ENCODE measurements at regions not wholly inside any gene's neighbourhood (a gene's known extent, or its start where the extent isn't known, plus 50 kb on each side); places are given as distances from the start of the nearest gene placed in this dataset.

DNA sequence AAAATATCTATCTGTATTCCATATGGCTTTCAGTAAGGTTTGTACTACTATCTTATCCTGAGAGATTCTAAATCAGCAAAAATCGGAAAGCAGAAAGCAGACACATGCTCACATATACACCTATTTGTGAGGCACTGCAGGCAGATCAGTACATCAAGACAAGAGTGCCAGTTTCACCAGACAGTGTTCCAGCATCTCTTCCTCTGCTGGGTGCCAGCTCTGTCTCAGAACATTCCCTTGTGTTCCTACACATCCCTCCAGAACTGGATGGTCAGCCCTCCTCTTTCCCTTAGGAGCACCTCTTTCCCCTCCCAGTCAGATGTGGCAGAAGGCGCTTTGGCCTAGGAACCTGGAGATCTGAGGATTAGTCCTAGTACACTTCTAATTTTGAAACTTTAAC is 121.3 kb upstream of the IL12A start:
- DNase-seq = no peak
- peaks cover 8% of the 10 kb centered on the region for H3K9me3 ChIP-seq (replicated peaks)
- H3K27ac ChIP-seq (replicated peaks) = peak overlapping the region; percentile 60
- H3K4me1 ChIP-seq = peaks cover 78% of the 10 kb centered on the region
- TF ChIP-seq, protein P1, sequence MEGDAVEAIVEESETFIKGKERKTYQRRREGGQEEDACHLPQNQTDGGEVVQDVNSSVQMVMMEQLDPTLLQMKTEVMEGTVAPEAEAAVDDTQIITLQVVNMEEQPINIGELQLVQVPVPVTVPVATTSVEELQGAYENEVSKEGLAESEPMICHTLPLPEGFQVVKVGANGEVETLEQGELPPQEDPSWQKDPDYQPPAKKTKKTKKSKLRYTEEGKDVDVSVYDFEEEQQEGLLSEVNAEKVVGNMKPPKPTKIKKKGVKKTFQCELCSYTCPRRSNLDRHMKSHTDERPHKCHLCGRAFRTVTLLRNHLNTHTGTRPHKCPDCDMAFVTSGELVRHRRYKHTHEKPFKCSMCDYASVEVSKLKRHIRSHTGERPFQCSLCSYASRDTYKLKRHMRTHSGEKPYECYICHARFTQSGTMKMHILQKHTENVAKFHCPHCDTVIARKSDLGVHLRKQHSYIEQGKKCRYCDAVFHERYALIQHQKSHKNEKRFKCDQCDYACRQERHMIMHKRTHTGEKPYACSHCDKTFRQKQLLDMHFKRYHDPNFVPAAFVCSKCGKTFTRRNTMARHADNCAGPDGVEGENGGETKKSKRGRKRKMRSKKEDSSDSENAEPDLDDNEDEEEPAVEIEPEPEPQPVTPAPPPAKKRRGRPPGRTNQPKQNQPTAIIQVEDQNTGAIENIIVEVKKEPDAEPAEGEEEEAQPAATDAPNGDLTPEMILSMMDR (IDR thresholded peaks at IDR 0.05; ENCODE audit: borderline replicate concordance) = no peak
- H3K27me3 ChIP-seq (ENCODE audit: low read depth) = no peaks in the 10 kb centered on the region
- intact Hi-C loops (cut with micrococcal nuclease) = no loop called here
- H3K36me3 ChIP-seq = peaks cover 12% of the 10 kb centered on the region
- no peak overlapping the region for H3K4me3 ChIP-seq

- intact Hi-C loops (cut with micrococcal nuclease) = no loop called here
- DNase-seq = no peak
- Histone ChIP-seq H3K27ac (replicated peaks) (no peak overlapping the region), H3K9me3 (replicated peaks) (peaks cover 8% of the 10 kb centered on the region), H3K27me3 (ENCODE audit: low read depth) (no peaks in the 10 kb centered on the region), H3K4me1 (peaks cover 80% of the 10 kb centered on the region), H3K36me3 (peaks cover 12% of the 10 kb centered on the region), H3K4me3 (no peak overlapping the region)
- TF ChIP-seq, protein P1 (IDR thresholded peaks at IDR 0.05; ENCODE audit: borderline replicate concordance) = no peak
These were observed 117.9 kb upstream of the IL12A start for GRCh38 chr3:159870723-159871122.

DNA sequence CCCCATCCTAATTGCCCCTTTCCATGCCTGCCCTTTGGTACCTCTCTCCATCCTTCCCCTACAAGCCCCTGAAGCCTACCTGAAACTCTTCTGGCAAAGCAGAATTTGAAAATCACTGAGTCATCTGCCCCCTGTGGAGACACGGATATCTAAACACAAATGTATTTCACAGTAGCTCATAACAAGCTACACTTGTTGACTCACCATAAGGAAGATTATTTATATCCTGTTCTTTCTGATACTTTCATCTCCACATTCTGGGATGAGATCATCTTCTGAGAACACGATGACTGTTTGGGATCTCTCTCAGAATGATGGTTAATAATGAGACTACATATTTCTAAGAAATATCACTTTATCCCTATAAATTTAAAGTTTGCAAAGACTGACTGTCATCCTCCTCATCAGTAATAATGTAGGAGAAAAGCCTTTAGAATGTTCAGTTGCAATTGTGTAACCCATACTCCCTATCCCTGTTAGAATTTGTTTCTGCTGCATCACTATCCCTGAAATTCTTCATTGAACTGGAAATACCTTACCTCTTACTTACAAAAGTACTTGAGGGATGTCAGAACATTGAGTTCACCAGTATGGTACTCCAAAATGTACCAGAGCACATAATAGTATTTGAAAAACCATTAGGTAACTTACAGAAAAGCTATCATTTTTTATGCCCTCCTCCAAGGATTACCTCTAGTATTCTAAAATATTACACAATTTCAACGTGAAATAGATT is 116.1 kb upstream of the IL12A start:
- Histone ChIP-seq H3K4me1 (peaks cover 67% of the 10 kb centered on the region), H3K4me3 (no peak overlapping the region)

GRCh38 chr3:159875116-159875515 is 113.5 kb upstream of the IL12A start:
- Histone ChIP-seq H3K27me3 (ENCODE audit: low read depth) (no peaks in the 10 kb centered on the region), H3K4me3 (no peak overlapping the region), H3K4me1 (peaks cover 69% of the 10 kb centered on the region), H3K27ac (replicated peaks) (peak overlapping the region; percentile 9), H3K9me3 (replicated peaks) (peaks cover 1% of the 10 kb centered on the region), H3K36me3 (peaks cover 9% of the 10 kb centered on the region)
- DNase-seq = no peak
- intact Hi-C loops (cut with micrococcal nuclease) = no loop called here
- TF ChIP-seq, protein P1 (IDR thresholded peaks at IDR 0.05; ENCODE audit: borderline replicate concordance) = no peak

More for the DNA sequence above, 116.1 kb upstream of the IL12A start:
- Histone ChIP-seq H3K36me3 (peaks cover 13% of the 10 kb centered on the region), H3K27me3 (ENCODE audit: low read depth) (no peaks in the 10 kb centered on the region), H3K27ac (replicated peaks) (peak overlapping the region; percentile 62), H3K9me3 (replicated peaks) (peaks cover 8% of the 10 kb centered on the region)
- intact Hi-C loops (cut with micrococcal nuclease) = no loop called here
- TF ChIP-seq, protein P1 (IDR thresholded peaks at IDR 0.05; ENCODE audit: borderline replicate concordance) = no peak
- no peak for DNase-seq

DNA sequence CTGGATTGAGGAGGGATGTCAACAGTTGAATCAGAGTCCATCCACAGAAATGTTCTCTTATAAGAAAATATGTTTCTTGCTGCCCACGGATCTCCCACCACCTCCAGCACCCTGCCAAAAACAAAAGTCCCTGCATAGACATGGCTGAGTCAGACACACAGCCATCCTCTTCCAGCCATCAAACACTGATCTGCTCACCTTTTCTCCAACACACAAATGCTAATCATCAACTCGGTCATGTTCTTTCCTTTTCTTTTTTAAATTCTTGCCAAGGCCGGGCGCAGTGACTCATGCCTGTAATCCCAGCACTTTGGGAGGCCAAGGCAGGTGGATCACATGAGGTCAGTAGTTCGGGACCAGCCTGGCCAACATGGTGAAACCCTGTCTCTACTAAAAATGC is 110.7 kb upstream of the IL12A start:
- no peak for DNase-seq
- H3K27ac ChIP-seq (replicated peaks) = no peak overlapping the region
- no peak overlapping the region for H3K4me3 ChIP-seq
- intact Hi-C loops (cut with micrococcal nuclease) = no loop called here
- TF ChIP-seq, protein P1 (IDR thresholded peaks at IDR 0.05; ENCODE audit: borderline replicate concordance) = no peak
- H3K36me3 ChIP-seq = peaks cover 6% of the 10 kb centered on the region
- no peaks in the 10 kb centered on the region for H3K27me3 ChIP-seq (ENCODE audit: low read depth)
- no peaks in the 10 kb centered on the region for H3K9me3 ChIP-seq (replicated peaks)
- H3K4me1 ChIP-seq = peaks cover 76% of the 10 kb centered on the region
